Fibroblast of pulmonary artery (primary cell): ENCODE measurements at regions not wholly inside any gene's neighbourhood (a gene's known extent, or its start where the extent isn't known, plus 50 kb on each side); places are given as distances from the start of the nearest gene placed in this dataset.

Experiments used
- DNase-seq: peaks from one replicate; pipeline ENCODE4 v3.0.0-alpha.2; 2010; ENCODE audit warnings: low read depth
- H3K4me3 ChIP-seq: replicated peaks from 2 replicates; pipeline ENCODE4 v1.5.1; 2011; ENCODE audit warnings: low read depth, mild to moderate bottlenecking, control low read depth, low read length, moderate library complexity
- TF ChIP-seq, protein P1 (sequence below): IDR thresholded peaks from 2 replicates; pipeline ENCODE4 v1.5.1; 2011; ENCODE audit warnings: mild to moderate bottlenecking, control low read depth, low read length, inconsistent platforms; ENCODE audit errors: missing control alignments

DNA sequence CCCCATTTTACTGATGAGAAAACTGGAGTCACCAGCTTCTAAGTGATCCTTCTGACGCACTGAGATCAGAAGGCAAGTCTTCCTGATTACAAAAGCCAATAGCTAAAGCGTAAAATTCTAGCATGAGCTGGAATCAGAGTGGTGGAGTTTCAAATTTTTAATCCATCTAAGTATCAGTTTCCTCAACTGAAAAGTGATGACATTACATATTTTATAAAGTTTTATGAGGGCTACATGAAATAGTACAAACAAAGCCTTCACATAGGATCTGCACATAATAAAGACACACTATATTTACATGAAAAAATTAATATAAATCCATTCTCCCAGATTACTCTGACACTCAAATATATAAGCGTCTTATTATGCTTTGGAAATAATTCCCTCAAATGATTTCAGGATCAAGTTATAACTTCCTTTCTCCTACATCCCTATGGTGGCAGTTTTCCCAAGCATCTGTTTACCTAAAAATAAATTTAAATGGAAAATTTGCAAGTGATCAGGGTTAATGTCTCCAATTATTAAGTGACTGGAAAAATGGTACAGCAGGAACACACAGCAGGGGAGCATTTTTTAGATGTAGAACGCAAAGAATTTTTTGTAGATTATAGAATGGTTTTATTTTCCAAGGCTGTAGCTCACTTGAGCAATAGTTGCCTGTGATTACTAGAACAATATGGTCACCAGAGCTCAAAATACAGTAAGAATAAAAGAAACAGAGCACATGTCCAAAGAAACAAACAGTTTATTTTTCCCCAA lies 490.4 kb upstream of the C1orf87 start:
- H3K4me3 ChIP-seq = no peak overlapping the region
- TF ChIP-seq, protein P1, sequence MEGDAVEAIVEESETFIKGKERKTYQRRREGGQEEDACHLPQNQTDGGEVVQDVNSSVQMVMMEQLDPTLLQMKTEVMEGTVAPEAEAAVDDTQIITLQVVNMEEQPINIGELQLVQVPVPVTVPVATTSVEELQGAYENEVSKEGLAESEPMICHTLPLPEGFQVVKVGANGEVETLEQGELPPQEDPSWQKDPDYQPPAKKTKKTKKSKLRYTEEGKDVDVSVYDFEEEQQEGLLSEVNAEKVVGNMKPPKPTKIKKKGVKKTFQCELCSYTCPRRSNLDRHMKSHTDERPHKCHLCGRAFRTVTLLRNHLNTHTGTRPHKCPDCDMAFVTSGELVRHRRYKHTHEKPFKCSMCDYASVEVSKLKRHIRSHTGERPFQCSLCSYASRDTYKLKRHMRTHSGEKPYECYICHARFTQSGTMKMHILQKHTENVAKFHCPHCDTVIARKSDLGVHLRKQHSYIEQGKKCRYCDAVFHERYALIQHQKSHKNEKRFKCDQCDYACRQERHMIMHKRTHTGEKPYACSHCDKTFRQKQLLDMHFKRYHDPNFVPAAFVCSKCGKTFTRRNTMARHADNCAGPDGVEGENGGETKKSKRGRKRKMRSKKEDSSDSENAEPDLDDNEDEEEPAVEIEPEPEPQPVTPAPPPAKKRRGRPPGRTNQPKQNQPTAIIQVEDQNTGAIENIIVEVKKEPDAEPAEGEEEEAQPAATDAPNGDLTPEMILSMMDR = no peak
- peak; percentile 50 for DNase-seq

DNA sequence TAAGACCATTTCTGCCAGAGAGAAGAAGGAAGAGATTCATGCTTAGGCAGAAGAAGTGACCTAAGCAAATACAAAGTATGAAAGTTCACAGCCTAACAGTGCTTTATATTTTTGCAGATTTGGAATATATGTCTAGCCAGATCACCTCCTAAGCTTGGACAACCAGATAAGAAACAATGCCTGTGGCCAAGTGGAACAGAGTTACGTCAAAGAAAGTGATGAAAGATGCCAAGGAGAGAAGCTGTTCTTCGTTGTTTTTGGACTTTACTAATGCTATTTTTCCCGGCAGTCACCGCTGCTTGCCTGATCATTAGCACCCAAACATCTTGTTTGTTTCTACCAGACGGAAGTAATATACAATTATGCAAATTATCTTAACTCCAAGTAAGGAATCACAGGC lies 489.2 kb upstream of the C1orf87 start:
- TF ChIP-seq, protein P1 = no peak
- DNase-seq = peak; percentile 89
- no peak overlapping the region for H3K4me3 ChIP-seq

DNA sequence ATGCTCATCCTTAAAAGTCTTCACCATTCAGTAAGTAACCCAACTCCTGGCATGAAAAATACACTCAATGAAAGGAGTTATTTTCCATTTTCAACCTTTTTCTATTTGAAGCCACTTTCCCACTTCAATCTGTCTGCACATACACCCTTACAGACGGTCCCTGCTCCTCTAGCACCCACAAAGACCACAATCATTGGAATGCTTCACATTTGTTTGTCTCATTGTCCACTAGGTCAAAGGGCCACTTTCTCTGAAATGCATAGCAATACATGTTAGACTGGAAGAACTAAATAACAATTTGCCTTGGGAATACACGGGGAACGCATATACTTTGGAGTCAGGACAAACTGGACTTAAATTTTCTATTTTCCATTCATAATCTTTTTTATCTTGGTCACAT lies 487.1 kb upstream of the C1orf87 start:
- TF ChIP-seq, protein P1 = no peak
- no peak overlapping the region for H3K4me3 ChIP-seq
- no peak for DNase-seq

DNA sequence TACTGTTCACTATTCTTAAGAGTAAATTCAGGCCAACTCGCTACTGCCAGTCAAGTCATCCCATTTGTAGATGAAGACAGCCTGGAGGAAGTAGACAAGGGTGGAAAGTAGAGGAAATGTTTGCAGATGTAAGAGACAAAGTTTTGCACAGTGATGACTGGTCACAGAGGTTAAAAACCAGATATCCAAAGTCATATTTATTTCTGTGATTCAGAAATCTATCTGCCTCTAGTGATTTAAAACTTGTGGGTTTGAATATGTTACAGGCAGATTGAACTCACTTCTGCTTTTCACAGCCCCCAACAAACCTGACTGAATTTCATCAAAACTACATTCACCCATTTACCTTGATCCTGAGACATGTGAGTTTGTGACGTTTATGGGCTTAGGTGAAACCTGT lies 484.7 kb upstream of the C1orf87 start:
- TF ChIP-seq, protein P1 = no peak
- no peak for DNase-seq

DNA sequence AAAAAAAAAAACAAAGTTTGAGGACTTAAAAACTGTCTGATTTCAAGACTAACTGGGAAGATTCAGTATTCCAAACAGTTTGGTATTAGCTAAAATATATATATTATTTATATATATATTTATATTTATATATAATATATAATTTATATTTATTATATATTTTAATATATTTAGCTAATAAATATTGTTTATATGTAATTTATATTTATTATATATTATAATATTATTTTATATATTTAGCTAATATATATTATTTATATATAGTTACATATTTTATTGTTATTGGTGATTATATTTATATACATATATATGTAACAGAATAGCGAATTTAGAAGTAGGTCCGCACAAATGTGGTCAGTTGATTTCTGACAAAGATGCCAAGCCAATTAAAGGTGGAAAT lies 480.2 kb upstream of the C1orf87 start:
- no peak for DNase-seq
- TF ChIP-seq, protein P1 = no peak
- no peak overlapping the region for H3K4me3 ChIP-seq

More for the DNA sequence above, 484.7 kb upstream of the C1orf87 start:
- no peak overlapping the region for H3K4me3 ChIP-seq

DNA sequence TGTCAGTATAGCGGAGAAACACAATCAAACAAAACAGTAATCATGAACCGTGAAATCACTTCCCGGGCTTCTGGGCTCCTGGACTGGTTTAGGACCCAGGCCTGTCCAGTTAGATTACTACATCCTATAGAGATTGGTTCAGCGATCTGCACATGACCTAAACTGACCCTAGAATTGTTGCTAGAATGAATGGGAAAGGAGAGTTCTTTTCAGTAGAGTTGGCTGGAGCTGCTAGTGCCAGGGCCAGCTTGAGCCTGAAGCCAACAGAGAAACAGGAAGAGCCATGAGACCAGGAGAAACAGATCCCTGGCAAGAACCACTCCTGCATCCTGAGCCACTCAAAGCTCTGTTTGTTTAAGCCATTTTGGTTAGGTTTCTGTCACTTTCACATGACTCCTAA lies 474.3 kb upstream of the C1orf87 start:
- no peak for DNase-seq
- TF ChIP-seq, protein P1 = no peak
- no peak overlapping the region for H3K4me3 ChIP-seq
